Testis (tissue), 2 donors: ENCODE measurements at regions not wholly inside any gene's neighbourhood (a gene's known extent, or its start where the extent isn't known, plus 50 kb on each side); places are given as distances from the start of the nearest gene placed in this dataset.

Experiments used
- POLR2A ChIP-seq: fragments of 450-650 bp; IDR thresholded peaks from one replicate; pipeline ENCODE4 v1.6.1; 2017; ENCODE audit warnings: antibody characterized with exemption, mild to moderate bottlenecking, moderate library complexity
- TF ChIP-seq, protein P1 (sequence below), 3 experiments: fragments of 450-650 bp in 2 of 3; fragments of 200-600 bp in 1 of 3; sonication (generic) in 1 of 3; IDR thresholded peaks; one replicate each; pipeline ENCODE4 v1.5.1; 2016 to 2019; ENCODE audit warnings: antibody characterized with exemption in 3 of 3, mild to moderate bottlenecking in 2 of 3, moderate library complexity in 1 of 3

GRCh38 chr22:47665151-47665550, 902.7 kb downstream of the TBC1D22A start:
- TF ChIP-seq, protein P1, sequence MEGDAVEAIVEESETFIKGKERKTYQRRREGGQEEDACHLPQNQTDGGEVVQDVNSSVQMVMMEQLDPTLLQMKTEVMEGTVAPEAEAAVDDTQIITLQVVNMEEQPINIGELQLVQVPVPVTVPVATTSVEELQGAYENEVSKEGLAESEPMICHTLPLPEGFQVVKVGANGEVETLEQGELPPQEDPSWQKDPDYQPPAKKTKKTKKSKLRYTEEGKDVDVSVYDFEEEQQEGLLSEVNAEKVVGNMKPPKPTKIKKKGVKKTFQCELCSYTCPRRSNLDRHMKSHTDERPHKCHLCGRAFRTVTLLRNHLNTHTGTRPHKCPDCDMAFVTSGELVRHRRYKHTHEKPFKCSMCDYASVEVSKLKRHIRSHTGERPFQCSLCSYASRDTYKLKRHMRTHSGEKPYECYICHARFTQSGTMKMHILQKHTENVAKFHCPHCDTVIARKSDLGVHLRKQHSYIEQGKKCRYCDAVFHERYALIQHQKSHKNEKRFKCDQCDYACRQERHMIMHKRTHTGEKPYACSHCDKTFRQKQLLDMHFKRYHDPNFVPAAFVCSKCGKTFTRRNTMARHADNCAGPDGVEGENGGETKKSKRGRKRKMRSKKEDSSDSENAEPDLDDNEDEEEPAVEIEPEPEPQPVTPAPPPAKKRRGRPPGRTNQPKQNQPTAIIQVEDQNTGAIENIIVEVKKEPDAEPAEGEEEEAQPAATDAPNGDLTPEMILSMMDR (IDR thresholded peaks at IDR 0.05): no peak
- no peak for TF ChIP-seq POLR2A
